ENCODE measurements at regions not wholly inside any gene's neighbourhood (a gene's known extent, or its start where the extent isn't known, plus 50 kb on each side); places are given as distances from the start of the nearest gene placed in this dataset.

GRCh38 chr21:26366781-26367180, 196.2 kb upstream of the APP start:
- WGBS (ENCODE audit: low lambda C conversion rate, missing lambda C conversion rate), result 78% methylated on average over 2 of the region's 2 CpGs
- Histone ChIP-seq H3K4me3 (no peak overlapping the region), H3K79me2 (no peaks in the 10 kb centered on the region), H3K9me2 (replicated peaks; ENCODE audit: insufficient read depth) (no peaks in the 10 kb centered on the region), H3K27me3 (no peaks in the 10 kb centered on the region), H3K4me2 (no peak overlapping the region), H3K36me3 (replicated peaks; ENCODE audit: insufficient read depth, low read depth) (no peaks in the 10 kb centered on the region), H4K20me1 (ENCODE audit: insufficient read depth, poor library complexity, severe bottlenecking) (no peaks in the 10 kb centered on the region), H3K27ac (no peak overlapping the region), H2AFZ (no peak overlapping the region), H3K4me1 (ENCODE audit: insufficient read depth) (no peaks in the 10 kb centered on the region), H3K9me3 (ENCODE audit: low read depth) (no peaks in the 10 kb centered on the region)
- no peak for TF ChIP-seq CTCF (IDR thresholded peaks at IDR 0.05; ENCODE audit: poor library complexity)
- no peak for TF ChIP-seq EZH2 (IDR thresholded peaks at IDR 0.05; ENCODE audit: borderline replicate concordance)
- no peak for TF ChIP-seq EZH2phosphoT487 (IDR thresholded peaks at IDR 0.05; ENCODE audit: low read depth, severe bottlenecking, unreplicated experiment)
- no peak for DNase-seq (ENCODE audit: low spot score)

- Histone ChIP-seq H2AFZ (no peak overlapping the region), H3K27ac (no peak overlapping the region), H3K4me2 (no peak overlapping the region), H3K4me3 (no peak overlapping the region), H4K20me1 (ENCODE audit: insufficient read depth, poor library complexity, severe bottlenecking) (no peaks in the 10 kb centered on the region), H3K9me3 (ENCODE audit: low read depth) (no peaks in the 10 kb centered on the region), H3K27me3 (no peaks in the 10 kb centered on the region), H3K79me2 (no peaks in the 10 kb centered on the region), H3K4me1 (ENCODE audit: insufficient read depth) (no peaks in the 10 kb centered on the region), H3K36me3 (replicated peaks; ENCODE audit: insufficient read depth, low read depth) (no peaks in the 10 kb centered on the region), H3K9me2 (replicated peaks; ENCODE audit: insufficient read depth) (no peaks in the 10 kb centered on the region)
- no peak for DNase-seq (ENCODE audit: low spot score)
- TF ChIP-seq EZH2 (IDR thresholded peaks at IDR 0.05; ENCODE audit: borderline replicate concordance), result no peak
- no peak for TF ChIP-seq EZH2phosphoT487 (IDR thresholded peaks at IDR 0.05; ENCODE audit: low read depth, severe bottlenecking, unreplicated experiment)
- no peak for TF ChIP-seq CTCF (IDR thresholded peaks at IDR 0.05; ENCODE audit: poor library complexity)
- WGBS (ENCODE audit: low lambda C conversion rate, missing lambda C conversion rate), result 76% methylated on average over 3 of the region's 3 CpGs
Observed at GRCh38 chr21:26365849-26366248, 195.3 kb upstream of the APP start.

GRCh38 chr21:26351661-26352060, 181.1 kb upstream of the APP start:
- Histone ChIP-seq H3K9me2 (replicated peaks; ENCODE audit: insufficient read depth) (no peaks in the 10 kb centered on the region), H3K4me2 (no peak overlapping the region), H3K36me3 (replicated peaks; ENCODE audit: insufficient read depth, low read depth) (no peaks in the 10 kb centered on the region), H3K79me2 (no peaks in the 10 kb centered on the region), H3K9me3 (ENCODE audit: low read depth) (no peaks in the 10 kb centered on the region), H4K20me1 (ENCODE audit: insufficient read depth, poor library complexity, severe bottlenecking) (no peaks in the 10 kb centered on the region), H3K4me3 (no peak overlapping the region), H3K27ac (no peak overlapping the region), H3K27me3 (no peaks in the 10 kb centered on the region), H3K4me1 (ENCODE audit: insufficient read depth) (no peaks in the 10 kb centered on the region), H2AFZ (no peak overlapping the region)
- 4% methylated on average over 1 of the region's 1 CpG for WGBS (ENCODE audit: low lambda C conversion rate, missing lambda C conversion rate)
- TF ChIP-seq EZH2phosphoT487 (IDR thresholded peaks at IDR 0.05; ENCODE audit: low read depth, severe bottlenecking, unreplicated experiment), result no peak
- TF ChIP-seq CTCF (IDR thresholded peaks at IDR 0.05; ENCODE audit: poor library complexity), result no peak
- TF ChIP-seq EZH2 (IDR thresholded peaks at IDR 0.05; ENCODE audit: borderline replicate concordance), result no peak
- no peak for DNase-seq (ENCODE audit: low spot score)

- WGBS (ENCODE audit: low lambda C conversion rate, missing lambda C conversion rate), result 93% methylated on average over 4 of the region's 4 CpGs
- no peaks in the 10 kb centered on the region for H3K36me3 ChIP-seq (replicated peaks; ENCODE audit: insufficient read depth, low read depth)
- TF ChIP-seq EZH2phosphoT487 (IDR thresholded peaks at IDR 0.05; ENCODE audit: low read depth, severe bottlenecking, unreplicated experiment) (no peak), EZH2 (IDR thresholded peaks at IDR 0.05; ENCODE audit: borderline replicate concordance) (no peak), CTCF (IDR thresholded peaks at IDR 0.05; ENCODE audit: poor library complexity) (no peak)
- H3K27ac ChIP-seq, result no peak overlapping the region
- H3K9me2 ChIP-seq (replicated peaks; ENCODE audit: insufficient read depth), result no peaks in the 10 kb centered on the region
- H3K27me3 ChIP-seq, result no peaks in the 10 kb centered on the region
- no peaks in the 10 kb centered on the region for H3K4me1 ChIP-seq (ENCODE audit: insufficient read depth)
- H3K79me2 ChIP-seq, result no peaks in the 10 kb centered on the region
- H4K20me1 ChIP-seq (ENCODE audit: insufficient read depth, poor library complexity, severe bottlenecking), result no peaks in the 10 kb centered on the region
- H2AFZ ChIP-seq, result no peak overlapping the region
- H3K4me2 ChIP-seq, result no peak overlapping the region
- H3K9me3 ChIP-seq (ENCODE audit: low read depth), result peaks cover 2% of the 10 kb centered on the region
- no peak overlapping the region for H3K4me3 ChIP-seq
- no peak for DNase-seq (ENCODE audit: low spot score)
Observed at GRCh38 chr21:26332867-26333266, 162.3 kb upstream of the APP start.

Data from hepatocyte (in vitro differentiated cells).